B cell (primary cell): ENCODE measurements at regions not wholly inside any gene's neighbourhood (a gene's known extent, or its start where the extent isn't known, plus 50 kb on each side); places are given as distances from the start of the nearest gene placed in this dataset.

ENCODE experiments used
- ATAC-seq: fragments of 200-7000 bp; cut with Tn5 transposase; one replicate; pipeline ENCODE4 v1.10.0; 2021; ENCODE audit warnings: low read depth, mild to moderate bottlenecking, moderate number of reproducible peaks, moderate library complexity
- CTCF ChIA-PET: fragments of 350-600 bp; sonication (Branson Sonifier 250); formaldehyde crosslinking; loops from one replicate; lab custom pipeline; 2021; ENCODE audit warnings: antibody characterized with exemption, inconsistent platforms; lab: Charles Lee
- POLR2A ChIA-PET: fragments of 350-600 bp; sonication (Branson Sonifier 250); formaldehyde crosslinking; loops from one replicate; lab custom pipeline; 2021; ENCODE audit warnings: antibody characterized with exemption; lab: Charles Lee
- DNase-seq: peaks from one replicate; pipeline ENCODE4 v3.0.0; 2013
- H2AFZ ChIP-seq: 2 replicates; pipeline ENCODE4 v1.6.1; 2012; ENCODE audit warnings: mild to moderate bottlenecking, low read depth, low read length; ENCODE audit not compliant: insufficient read depth, poor library complexity, severe bottlenecking
- H3K27ac ChIP-seq, 2 donors: 1 replicate in 1 of 2; 2 replicates in 1 of 2; pipeline ENCODE4 v1.5.1; 2012 to 2013; ENCODE audit warnings: low read length in 2 of 2, mild to moderate bottlenecking in 2 of 2, moderate library complexity in 1 of 2
- H3K27me3 ChIP-seq, 4 experiments: fragments of 200-600 bp in 1 of 4; sonication (generic) in 1 of 4; replicated peaks in 1 of 4; 1 replicate in 2 of 4; 2 replicates in 2 of 4; pipeline versions ENCODE4 v1.6.1 to v1.7.0; 2013 to 2016; ENCODE audit warnings: low read length in 3 of 4, mild to moderate bottlenecking in 2 of 4, mixed read lengths in 1 of 4, moderate library complexity in 1 of 4; ENCODE audit not compliant: insufficient read depth in 4 of 4, control insufficient read depth in 3 of 4; ENCODE audit errors: control extremely low read depth in 1 of 4
- H3K36me3 ChIP-seq, 2 experiments: replicated peaks in 1 of 2; 1 replicate in 1 of 2; 2 replicates in 1 of 2; pipeline versions ENCODE4 v1.6.1 to v1.7.1; 2013; ENCODE audit warnings: low read length in 1 of 2; ENCODE audit not compliant: insufficient read depth in 2 of 2, control insufficient read depth in 1 of 2; ENCODE audit errors: control extremely low read depth in 1 of 2, extremely low read depth in 1 of 2
- H3K4me1 ChIP-seq, 2 donors: fragments of 200-600 bp in 1 of 2; sonication (generic) in 1 of 2; 1 replicate in 1 of 2; 2 replicates in 1 of 2; pipeline versions ENCODE4 v1.5.1 to v1.6.1; 2013 to 2017; ENCODE audit warnings: low read length in 2 of 2; ENCODE audit not compliant: control insufficient read depth in 2 of 2, insufficient read depth in 2 of 2
- H3K4me2 ChIP-seq: replicated peaks from 2 replicates; pipeline ENCODE3; 2012; ENCODE audit warnings: mild to moderate bottlenecking, low read depth, low read length; ENCODE audit not compliant: poor library complexity, severe bottlenecking
- H3K4me3 ChIP-seq, 5 experiments: fragments of 200-600 bp in 1 of 5; sonication (generic) in 1 of 5; 1 replicate in 3 of 5; 2 replicates in 2 of 5; pipeline versions ENCODE4 v1.5.1 to v1.7.0; 2011 to 2016; ENCODE audit warnings: low read length in 4 of 5, mild to moderate bottlenecking in 4 of 5, low read depth in 2 of 5, control low read depth in 1 of 5, moderate library complexity in 1 of 5; ENCODE audit not compliant: insufficient read depth in 1 of 5; ENCODE audit errors: control extremely low read depth in 1 of 5, extremely low read depth in 1 of 5
- H3K79me2 ChIP-seq: fragments of 200-600 bp; sonication (generic); one replicate; pipeline ENCODE4 v1.6.0; 2016; ENCODE audit warnings: low read length; ENCODE audit not compliant: control insufficient read depth, insufficient read depth
- H3K9ac ChIP-seq: fragments of 200-600 bp; sonication (generic); 2 replicates; pipeline ENCODE4 v1.6.1; 2017; ENCODE audit warnings: mild to moderate bottlenecking, low read length, moderate library complexity
- H3K9me3 ChIP-seq, 3 donors: one replicate each; pipeline versions ENCODE4 v1.6.1 to v1.7.1; 2013; ENCODE audit warnings: low read length in 2 of 3; ENCODE audit not compliant: control insufficient read depth in 2 of 3, insufficient read depth in 1 of 3; ENCODE audit errors: control extremely low read depth in 1 of 3
- H4K20me1 ChIP-seq: 2 replicates; pipeline ENCODE4 v1.6.0; 2012; ENCODE audit warnings: mild to moderate bottlenecking, low read length; ENCODE audit not compliant: insufficient read depth, control insufficient read depth, poor library complexity, severe bottlenecking
- H3K27ac Mint-ChIP-seq: one replicate; pipeline ENCODE4 v1.8.0; 2021; ENCODE audit warnings: mixed read lengths
- H3K27me3 Mint-ChIP-seq: one replicate; pipeline ENCODE4 v1.8.0; 2021; ENCODE audit warnings: mixed read lengths
- H3K4me1 Mint-ChIP-seq: one replicate; pipeline ENCODE4 v1.8.0; 2021; ENCODE audit warnings: mixed read lengths
- H3K4me3 Mint-ChIP-seq: one replicate; pipeline ENCODE4 v1.8.0; 2021; ENCODE audit warnings: mixed read lengths
- H3K9me3 Mint-ChIP-seq: one replicate; pipeline ENCODE4 v1.8.0; 2022; ENCODE audit warnings: mixed read lengths; ENCODE audit not compliant: insufficient read depth
- CTCF ChIP-seq: fragments of 200-600 bp; IDR thresholded peaks from one replicate; pipeline ENCODE4 v1.8.0; 2022; ENCODE audit warnings: antibody characterized with exemption, mild to moderate bottlenecking
- EZH2 ChIP-seq: IDR thresholded peaks from 2 replicates; pipeline ENCODE4 v1.6.1; 2012; ENCODE audit warnings: borderline replicate concordance, low read depth, mild to moderate bottlenecking, moderate library complexity, low read length; ENCODE audit not compliant: insufficient read depth, poor library complexity, severe bottlenecking
- WGBS: methylation state at CpG from one replicate; pipeline ENCODE4 v1.1.5; 2013; ENCODE audit warnings: missing lambda C conversion rate; ENCODE audit not compliant: insufficient coverage; 5-methylcytosine and 5-hydroxymethylcytosine counted together
- intact Hi-C: fragments of 100-400 bp; cut with micrococcal nuclease; formaldehyde crosslinking; loops from one replicate; pipeline ENCODE4 v1.10.0; 2022

GRCh38 chr21:35911412-35912191, 148.7 kb downstream of the SETD4 start:
- Mint-ChIP-seq H3K4me3 (no peak overlapping the region), H3K4me1 (no peaks in the 10 kb centered on the region), H3K27me3 (peaks cover 13% of the 10 kb centered on the region), H3K27ac (no peak overlapping the region), H3K9me3 (peaks cover 2% of the 10 kb centered on the region)
- ChIA-PET POLR2A (no interaction called here), CTCF (no interaction called here)
- H3K27me3 ChIP-seq = peaks cover 0 to 4% (median 0%) of the 10 kb centered on the region in 4 experiments
- no peaks in the 10 kb centered on the region for H4K20me1 ChIP-seq
- no peak overlapping the region for H3K4me2 ChIP-seq
- no peaks in the 10 kb centered on the region for H3K79me2 ChIP-seq
- peaks cover 0 to 5% (median 2%) of the 10 kb centered on the region in 3 donors for H3K9me3 ChIP-seq
- no peak for ATAC-seq
- WGBS = 63% methylated on average over 1 of the region's 4 CpGs
- no peak overlapping the region for H3K4me3 ChIP-seq
- no peaks in the 10 kb centered on the region for H3K4me1 ChIP-seq
- no peak for DNase-seq
- TF ChIP-seq CTCF (no peak), EZH2 (no peak)
- intact Hi-C loops = no loop called here
- H3K36me3 ChIP-seq = no peaks in the 10 kb centered on the region
- no peak overlapping the region for H2AFZ ChIP-seq
- no peak overlapping the region for H3K9ac ChIP-seq
- H3K27ac ChIP-seq = no peak overlapping the region

- Mint-ChIP-seq H3K27me3 (peaks cover 17% of the 10 kb centered on the region), H3K9me3 (no peaks in the 10 kb centered on the region), H3K4me1 (no peaks in the 10 kb centered on the region), H3K4me3 (no peak overlapping the region), H3K27ac (no peak overlapping the region)
- DNase-seq (no peak), ATAC-seq (no peak)
- intact Hi-C loops = no loop called here
- CTCF ChIA-PET = no interaction called here
- Histone ChIP-seq H3K4me3 (no peak overlapping the region), H3K79me2 (no peaks in the 10 kb centered on the region), H4K20me1 (no peaks in the 10 kb centered on the region), H3K4me2 (no peak overlapping the region), H3K9ac (no peak overlapping the region), H2AFZ (no peak overlapping the region), H3K4me1 (no peaks in the 10 kb centered on the region), H3K36me3 (no peaks in the 10 kb centered on the region), H3K27me3 (peaks cover 0 to 4% (median 0%) of the 10 kb centered on the region in 4 experiments), H3K27ac (no peak overlapping the region), H3K9me3 (no peaks in the 10 kb centered on the region)
- TF ChIP-seq EZH2 = no peak
- no CpG with 5 or more reads among the region's 1 CpG for WGBS
- POLR2A ChIA-PET = no interaction called here
Measured at GRCh38 chr21:35909456-35910223, 150.7 kb downstream of the SETD4 start.
